GM12864 (cell line): ENCODE measurements at regions not wholly inside any gene's neighbourhood (a gene's known extent, or its start where the extent isn't known, plus 50 kb on each side); places are given as distances from the start of the nearest gene placed in this dataset.

Source experiments
- DNase-seq: peaks from one replicate; pipeline ENCODE4 v3.0.0-alpha.2; 2011; ENCODE audit warnings: low read depth
- H3K4me3 ChIP-seq: 2 replicates; pipeline ENCODE4 v1.5.1; 2011; ENCODE audit warnings: mild to moderate bottlenecking, low read depth, low read length, control low read depth
- CTCF ChIP-seq: IDR thresholded peaks from 2 replicates; pipeline ENCODE4 v1.5.1; 2011; ENCODE audit warnings: low read depth, mild to moderate bottlenecking, moderate library complexity, low read length, control low read depth, inconsistent platforms; ENCODE audit errors: missing control alignments

- no peak for TF ChIP-seq CTCF
- no peak for DNase-seq
- no peak overlapping the region for H3K4me3 ChIP-seq
These were observed 345.7 kb upstream of the SPRED2 start for GRCh38 chr2:65778137-65778536.

GRCh38 chr2:65775839-65776238, 343.4 kb upstream of the SPRED2 start:
- no peak for DNase-seq
- no peak for TF ChIP-seq CTCF
- no peak overlapping the region for H3K4me3 ChIP-seq

GRCh38 chr2:65767946-65768345, 335.5 kb upstream of the SPRED2 start:
- TF ChIP-seq CTCF = no peak

GRCh38 chr2:65766768-65767267, 334.4 kb upstream of the SPRED2 start:
- H3K4me3 ChIP-seq = no peak overlapping the region
- no peak for DNase-seq

More at GRCh38 chr2:65767946-65768345, 335.5 kb upstream of the SPRED2 start:
- no peak for DNase-seq
- no peak overlapping the region for H3K4me3 ChIP-seq

GRCh38 chr2:65765376-65765775, 333.0 kb upstream of the SPRED2 start:
- DNase-seq = no peak
- no peak for TF ChIP-seq CTCF
- H3K4me3 ChIP-seq = no peak overlapping the region

More at GRCh38 chr2:65766768-65767267, 334.4 kb upstream of the SPRED2 start:
- no peak for TF ChIP-seq CTCF

- H3K4me3 ChIP-seq = no peak overlapping the region
- DNase-seq = no peak
These were observed 329.7 kb upstream of the SPRED2 start for GRCh38 chr2:65762068-65762467.

More at GRCh38 chr2:65762068-65762467, 329.7 kb upstream of the SPRED2 start:
- TF ChIP-seq CTCF = no peak
